ENCODE measurements at regions not wholly inside any gene's neighbourhood (a gene's known extent, or its start where the extent isn't known, plus 50 kb on each side); places are given as distances from the start of the nearest gene placed in this dataset.

DNA sequence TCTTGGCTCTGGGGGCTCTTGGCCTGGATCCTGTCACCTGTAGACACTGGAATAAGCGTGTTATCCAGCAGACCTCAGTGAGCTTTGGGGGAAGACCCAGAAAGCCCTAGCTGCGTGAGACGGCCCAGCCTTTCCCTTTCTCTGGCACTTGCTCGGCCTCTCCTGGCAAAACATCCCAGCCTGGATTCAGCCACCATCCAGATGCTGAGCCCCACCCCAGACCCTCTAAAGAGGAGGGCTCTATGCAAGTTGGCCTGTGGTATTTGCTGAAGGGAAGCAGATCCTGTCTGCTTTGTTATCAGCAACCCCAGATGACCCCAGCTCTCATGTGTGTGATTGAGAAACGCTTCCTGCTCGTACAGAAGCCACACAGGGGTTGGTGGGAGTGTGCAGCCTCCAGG is 267.2 kb downstream of the FAM43A start:
- H3K4me2 ChIP-seq (ENCODE audit: insufficient read depth, insufficient read length, low read length) = no peak overlapping the region
- H2BK5ac ChIP-seq (ENCODE audit: insufficient read length, low read length) = no peak overlapping the region
- no peak overlapping the region for H3T11ph ChIP-seq (ENCODE audit: low read length)
- no peaks in the 10 kb centered on the region for H3K79me2 ChIP-seq (ENCODE audit: insufficient read depth, low read length)
- no peaks in the 10 kb centered on the region for H4K20me1 ChIP-seq (ENCODE audit: control insufficient read depth, insufficient read depth, insufficient read length)
- Mint-ChIP-seq H3K27me3 (ENCODE audit: low read depth) (peaks cover 3% of the 10 kb centered on the region; the same call in 1 of the 2 replicates), H3K9me3 (peaks cover 0 to 4% of the 10 kb centered on the region in 2 experiments; a peak in 1 of 5 replicates), H3K4me3 (no peak overlapping the region), H3K27ac (no peak overlapping the region), H3K4me1 (peaks cover 3 to 11% of the 10 kb centered on the region in 2 experiments), H3K36me3 (ENCODE audit: insufficient read depth in 1 of 3, low read depth in 3 of 3) (peaks cover 0 to 3% (median 0%) of the 10 kb centered on the region in 3 experiments; a peak in 1 of 7 replicates)
- no peak overlapping the region for H2AK5ac ChIP-seq (ENCODE audit: insufficient read length, low read length)
- no peaks in the 10 kb centered on the region for H3K9me3 ChIP-seq (ENCODE audit: control insufficient read depth, low read depth, low read length)
- H3K14ac ChIP-seq (ENCODE audit: insufficient read depth, low read length) = no peak overlapping the region
- DNase-seq = no peak
- no peak overlapping the region for H3K56ac ChIP-seq (ENCODE audit: insufficient read length, low read depth, low read length)
- no peak overlapping the region for H2BK15ac ChIP-seq (ENCODE audit: low read depth, low read length)
- no peaks in the 10 kb centered on the region for H3K27me3 ChIP-seq (ENCODE audit: insufficient read depth, low read length)
- no peak overlapping the region for H2BK12ac ChIP-seq (ENCODE audit: insufficient read length, low read depth, low read length)
- H2BK20ac ChIP-seq (ENCODE audit: low read depth, low read length, poor library complexity, severe bottlenecking) = no peak overlapping the region
- no peaks in the 10 kb centered on the region for H3K79me1 ChIP-seq (ENCODE audit: insufficient read depth, low read depth, low read length, poor library complexity, severe bottlenecking)
- H2AFZ ChIP-seq (ENCODE audit: low read length) = no peak overlapping the region
- no peak overlapping the region for H3K9ac ChIP-seq (ENCODE audit: extremely low read depth, insufficient read length, low read length)
- TF ChIP-seq, protein P1, sequence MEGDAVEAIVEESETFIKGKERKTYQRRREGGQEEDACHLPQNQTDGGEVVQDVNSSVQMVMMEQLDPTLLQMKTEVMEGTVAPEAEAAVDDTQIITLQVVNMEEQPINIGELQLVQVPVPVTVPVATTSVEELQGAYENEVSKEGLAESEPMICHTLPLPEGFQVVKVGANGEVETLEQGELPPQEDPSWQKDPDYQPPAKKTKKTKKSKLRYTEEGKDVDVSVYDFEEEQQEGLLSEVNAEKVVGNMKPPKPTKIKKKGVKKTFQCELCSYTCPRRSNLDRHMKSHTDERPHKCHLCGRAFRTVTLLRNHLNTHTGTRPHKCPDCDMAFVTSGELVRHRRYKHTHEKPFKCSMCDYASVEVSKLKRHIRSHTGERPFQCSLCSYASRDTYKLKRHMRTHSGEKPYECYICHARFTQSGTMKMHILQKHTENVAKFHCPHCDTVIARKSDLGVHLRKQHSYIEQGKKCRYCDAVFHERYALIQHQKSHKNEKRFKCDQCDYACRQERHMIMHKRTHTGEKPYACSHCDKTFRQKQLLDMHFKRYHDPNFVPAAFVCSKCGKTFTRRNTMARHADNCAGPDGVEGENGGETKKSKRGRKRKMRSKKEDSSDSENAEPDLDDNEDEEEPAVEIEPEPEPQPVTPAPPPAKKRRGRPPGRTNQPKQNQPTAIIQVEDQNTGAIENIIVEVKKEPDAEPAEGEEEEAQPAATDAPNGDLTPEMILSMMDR (conservative IDR thresholded peaks at IDR 0.05) = no peak
- no peak overlapping the region for H4K8ac ChIP-seq (replicated peaks; ENCODE audit: insufficient read length, low read depth, low read length)
- H4K91ac ChIP-seq (ENCODE audit: insufficient read length, low read depth, low read length) = no peak overlapping the region
- H2BK120ac ChIP-seq (ENCODE audit: low read depth, low read length, poor library complexity, severe bottlenecking) = no peak overlapping the region
- WGBS (ENCODE audit: extremely low coverage, insufficient read length, low lambda C conversion rate) = no CpG with 5 or more reads among the region's 6 CpGs
- no peak overlapping the region for H3K27ac ChIP-seq (ENCODE audit: insufficient read length, low read depth, low read length)
- no peaks in the 10 kb centered on the region for H3K4me1 ChIP-seq (ENCODE audit: insufficient read depth, low read length)
- H3K18ac ChIP-seq (ENCODE audit: insufficient read length, low read depth, low read length) = no peak overlapping the region
- H4K5ac ChIP-seq (ENCODE audit: insufficient read length, low read depth, low read length) = no peak overlapping the region
- H3K23me2 ChIP-seq (ENCODE audit: insufficient read length, low read depth, low read length, poor library complexity, severe bottlenecking) = no peaks in the 10 kb centered on the region
- no peak overlapping the region for H3K23ac ChIP-seq (ENCODE audit: insufficient read length, low read depth, low read length)
- H3K4ac ChIP-seq (ENCODE audit: low read depth, low read length) = no peak overlapping the region
